Left forelimb (tissue), 1 donor: ENCODE measurements at regions not wholly inside any gene's neighbourhood (a gene's known extent, or its start where the extent isn't known, plus 50 kb on each side); places are given as distances from the start of the nearest gene placed in this dataset.

Experiments
- DNase-seq: peaks from one replicate; pipeline ENCODE4 v3.0.0-alpha.2; 2018; ENCODE audit warnings: low spot score

- no peak for DNase-seq
These were observed 181.4 kb downstream of the GRB14 start for GRCh38 chr2:164439885-164440284.

DNA sequence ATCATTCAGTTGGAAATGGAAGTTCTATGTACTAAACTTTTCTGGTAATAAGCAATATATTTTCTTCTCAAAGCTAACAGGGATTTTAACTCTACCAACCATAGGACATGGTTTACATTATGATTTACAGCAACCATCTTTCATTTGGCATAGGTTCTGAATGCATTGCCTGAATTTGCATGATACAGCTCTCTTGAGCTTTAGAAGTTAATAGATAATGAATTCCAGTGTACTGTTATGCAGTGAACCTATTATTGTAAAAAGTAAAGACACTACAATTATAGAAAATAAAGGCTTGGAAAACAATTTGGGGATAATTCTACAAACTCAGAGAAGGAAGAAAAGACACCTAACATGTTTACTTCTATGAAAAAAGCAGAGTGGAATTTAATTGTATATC is 182.0 kb downstream of the GRB14 start:
- no peak for DNase-seq

DNA sequence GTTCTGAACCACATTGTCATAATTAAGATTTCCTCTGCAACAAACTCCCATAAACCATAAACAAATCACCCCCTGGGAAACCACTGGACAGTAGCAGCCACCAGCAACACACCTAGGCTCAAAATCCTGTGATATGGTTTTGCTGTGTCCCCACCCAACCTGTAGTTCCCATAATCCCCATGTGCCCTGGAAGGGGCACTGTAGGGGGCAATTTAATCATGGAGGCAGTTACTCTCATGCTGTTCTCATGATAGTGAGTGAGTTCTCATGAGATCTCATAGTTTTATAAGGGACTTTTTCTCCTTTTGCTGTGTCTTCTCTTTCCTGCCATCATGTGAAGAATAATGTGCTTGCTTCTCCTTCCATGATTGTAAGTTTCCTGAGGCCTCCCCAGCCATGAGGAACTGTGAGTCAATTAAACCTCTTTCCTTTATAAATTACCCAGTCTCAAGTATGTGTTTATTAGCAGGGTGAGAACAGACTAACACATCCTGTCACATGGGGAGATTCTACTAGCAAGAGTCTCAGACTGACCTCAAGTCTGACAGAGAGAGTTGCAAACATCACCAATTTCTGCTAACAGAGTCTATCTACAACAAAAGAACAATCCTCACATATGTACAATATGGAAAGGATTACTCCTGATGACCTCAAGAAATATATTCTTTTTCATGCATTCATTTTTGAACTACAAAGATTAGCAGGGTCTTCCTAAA is 182.6 kb downstream of the GRB14 start:
- no peak for DNase-seq

GRCh38 chr2:164436131-164436530 is 185.2 kb downstream of the GRB14 start:
- no peak for DNase-seq

DNA sequence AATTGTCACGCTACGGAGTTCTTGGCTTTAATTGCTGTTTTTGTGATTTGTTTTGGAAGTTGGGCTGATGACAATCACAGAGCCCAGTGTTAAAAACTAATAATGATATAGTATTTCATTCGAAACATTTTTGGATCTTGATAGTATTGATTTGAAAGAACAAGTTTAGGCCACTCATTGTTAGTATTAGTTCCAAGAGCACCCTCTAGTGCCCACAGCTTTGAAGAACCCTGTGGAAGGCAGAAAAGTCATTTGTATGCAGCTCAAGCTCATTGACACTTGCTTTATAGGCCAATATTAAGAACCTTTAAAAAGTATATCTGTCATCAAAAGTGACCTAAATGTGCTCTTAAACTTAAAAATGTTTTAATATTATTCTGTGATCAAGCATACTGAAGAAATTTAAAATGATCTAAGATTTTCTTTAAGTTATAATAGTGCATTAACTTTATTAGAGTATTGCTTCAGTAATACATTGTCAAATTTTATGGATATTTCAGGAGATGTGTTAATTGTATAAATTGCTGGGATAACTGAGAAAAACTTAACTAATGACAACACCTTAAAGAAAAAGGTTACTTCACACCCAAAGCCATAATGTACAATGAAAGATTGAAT is 191.0 kb downstream of the GRB14 start:
- no peak for DNase-seq

DNA sequence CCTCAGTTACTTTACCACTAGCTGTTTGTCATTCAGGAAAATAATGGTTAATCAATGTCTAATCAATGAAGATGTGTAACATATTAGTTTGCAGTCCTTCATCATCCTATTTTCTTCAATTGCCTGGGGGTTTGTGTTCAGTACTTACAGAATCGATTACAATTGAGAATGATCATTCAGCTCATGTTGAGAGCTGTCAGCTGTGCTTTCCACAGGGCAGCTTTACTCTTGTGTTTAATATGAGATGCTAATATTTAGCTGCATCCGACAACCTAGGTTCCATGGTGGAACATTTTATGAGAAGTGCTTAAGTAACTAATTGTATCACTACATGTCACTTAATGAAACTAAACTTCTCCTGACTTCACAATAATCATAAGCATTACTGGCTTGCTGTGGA is 191.9 kb downstream of the GRB14 start:
- DNase-seq, result no peak

- no peak for DNase-seq
These were observed 194.2 kb downstream of the GRB14 start for GRCh38 chr2:164427111-164427510.

DNA sequence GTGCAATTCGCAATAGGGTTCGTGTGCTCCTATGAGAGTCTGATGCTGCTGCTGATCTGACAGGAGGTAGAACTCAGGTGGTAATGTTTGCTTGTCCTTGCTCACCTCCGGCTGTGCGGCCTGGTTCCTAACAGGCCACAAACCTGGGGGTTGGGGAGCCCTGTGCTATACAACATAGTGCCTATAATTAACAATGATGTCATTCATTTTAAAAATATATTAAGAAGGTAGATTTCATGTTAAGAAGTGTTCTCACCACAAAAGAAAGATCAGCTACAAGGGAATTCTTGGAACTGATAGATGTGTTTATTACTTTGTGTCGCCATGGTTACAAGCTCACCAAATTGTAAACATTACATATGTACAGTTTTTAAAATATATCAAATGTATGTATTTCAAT is 200.5 kb downstream of the GRB14 start:
- DNase-seq, result no peak

GRCh38 chr2:164412831-164413230 is 208.5 kb downstream of the GRB14 start:
- no peak for DNase-seq

DNA sequence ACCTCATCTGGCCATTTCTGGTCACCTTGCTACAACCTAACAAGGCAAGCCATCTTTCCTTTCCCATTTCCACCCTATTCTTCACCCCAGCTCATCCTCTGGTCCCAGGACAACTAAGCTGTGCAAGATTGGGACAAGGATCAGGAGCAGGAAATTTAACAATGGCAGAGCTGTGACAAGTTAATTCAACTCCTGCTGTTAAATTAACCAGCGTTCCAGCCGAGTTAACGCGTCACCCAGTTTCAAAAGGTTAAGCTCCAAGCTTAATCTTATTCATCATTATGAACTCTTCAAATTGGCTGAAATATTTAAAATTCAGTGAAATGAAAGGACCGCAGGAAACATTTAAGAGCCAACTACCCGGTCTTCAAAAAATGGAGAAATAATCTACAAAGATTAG is 231.9 kb downstream of the GRB14 start:
- DNase-seq, result no peak

- DNase-seq, result no peak
These were observed 232.8 kb downstream of the GRB14 start for GRCh38 chr2:164388511-164388910.

- no peak for DNase-seq
These were observed 235.1 kb downstream of the GRB14 start for GRCh38 chr2:164386231-164386630.

GRCh38 chr2:164384434-164384833 is 236.8 kb downstream of the GRB14 start:
- DNase-seq, result no peak

DNA sequence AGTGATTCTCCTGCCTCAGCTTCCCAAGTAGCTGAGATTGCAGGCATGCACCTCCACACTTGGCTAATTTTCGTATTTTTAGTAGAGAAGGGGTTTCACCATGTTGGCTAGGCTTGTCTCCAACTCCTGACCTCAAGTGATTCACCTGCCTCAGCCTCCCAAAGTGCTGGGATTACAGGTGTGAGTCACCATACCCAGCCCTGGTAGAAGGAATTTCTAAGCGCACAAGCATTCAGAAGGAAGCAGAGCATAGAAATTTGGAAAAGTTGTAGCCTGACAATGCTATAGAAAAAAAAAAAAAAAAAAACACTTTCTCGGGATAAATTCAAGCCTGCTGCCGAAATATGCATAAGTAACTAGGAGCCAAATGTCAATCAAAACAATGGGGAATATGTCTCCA is 249.4 kb downstream of the GRB14 start:
- no peak for DNase-seq

- no peak for DNase-seq
These were observed 251.9 kb downstream of the GRB14 start for GRCh38 chr2:164369366-164369765.

DNA sequence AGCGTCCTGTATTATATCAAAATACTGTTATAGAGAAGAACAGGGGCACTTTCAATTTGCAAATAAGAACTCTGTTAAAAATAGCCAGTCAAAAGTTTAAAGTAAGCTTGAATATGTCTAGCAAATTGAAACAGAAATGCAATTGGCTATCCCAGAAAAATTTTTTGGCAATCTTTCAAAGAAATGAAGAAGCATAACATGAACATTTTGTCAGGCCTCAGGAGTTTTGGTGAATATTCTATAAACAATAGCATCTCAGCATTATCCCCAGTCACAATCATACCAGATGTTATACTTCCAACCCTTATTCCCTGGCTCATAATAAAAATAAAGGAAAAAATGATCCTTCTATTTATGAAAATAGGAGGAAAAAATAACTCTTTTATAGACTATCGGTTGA is 252.4 kb downstream of the GRB14 start:
- DNase-seq, result no peak

GRCh38 chr2:164363646-164364045 is 257.6 kb downstream of the GRB14 start:
- DNase-seq, result no peak

DNA sequence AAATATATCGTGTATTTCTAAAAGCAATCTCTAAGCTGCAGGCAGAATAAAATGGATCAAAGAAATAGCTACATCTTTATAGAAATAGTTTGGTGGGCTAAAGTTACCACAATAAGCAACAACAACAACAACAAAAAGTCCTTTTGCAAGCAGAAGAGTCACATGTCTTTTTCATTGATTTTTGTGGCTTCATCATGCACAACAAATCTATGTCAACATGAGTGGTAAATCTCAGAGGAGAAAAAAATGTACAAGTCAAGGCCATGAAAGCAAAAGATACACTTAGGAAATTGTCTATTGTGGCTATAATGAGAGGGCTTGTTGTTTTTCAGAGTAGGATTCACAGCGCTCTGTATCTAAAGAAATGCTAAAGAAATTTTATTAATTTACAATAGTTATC is 269.7 kb downstream of the GRB14 start:
- no peak for DNase-seq

GRCh38 chr2:164335947-164336346 is 285.3 kb downstream of the GRB14 start:
- no peak for DNase-seq

- no peak for DNase-seq
These were observed 286.2 kb downstream of the GRB14 start for GRCh38 chr2:164335128-164335527.

DNA sequence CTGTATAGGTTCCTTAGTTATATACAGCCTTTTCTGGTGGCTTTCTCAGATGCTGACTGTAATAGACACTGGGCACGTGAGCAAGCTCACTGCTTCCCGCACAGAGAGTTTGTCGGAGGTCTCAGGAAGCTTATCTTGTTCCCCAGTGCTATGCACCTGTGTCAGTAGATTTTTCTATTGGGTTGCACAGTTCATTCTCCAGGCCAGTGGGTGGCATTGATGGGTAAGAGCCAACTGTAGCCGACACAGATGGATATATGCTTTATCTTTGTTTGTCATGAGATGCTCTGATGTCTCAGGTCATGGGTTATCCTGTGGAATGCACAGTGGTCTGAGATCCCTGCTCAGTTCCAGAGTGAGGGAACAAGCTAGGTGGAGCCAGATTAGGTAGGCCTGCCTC is 293.0 kb downstream of the GRB14 start:
- DNase-seq, result no peak

GRCh38 chr2:164323978-164324377 is 297.3 kb downstream of the GRB14 start:
- no peak for DNase-seq

GRCh38 chr2:164314148-164314547 is 307.1 kb downstream of the GRB14 start:
- no peak for DNase-seq

DNA sequence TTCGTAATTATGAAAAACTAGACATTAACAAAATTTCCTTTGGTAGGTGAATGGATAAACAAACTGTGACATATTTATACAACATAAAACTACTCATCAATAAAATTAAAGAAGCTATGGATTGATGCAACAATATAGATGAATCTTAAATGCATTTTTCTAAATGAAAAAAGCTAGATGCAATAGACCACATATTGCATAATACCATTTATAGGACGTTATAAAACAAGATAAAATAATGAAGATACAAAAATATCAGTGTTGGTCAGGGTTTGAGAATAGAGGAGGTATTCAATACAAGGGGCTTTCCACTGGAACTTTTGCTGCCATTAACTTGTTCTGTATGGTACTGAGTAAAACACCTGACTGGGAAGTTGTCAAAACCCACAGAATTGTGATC is 314.4 kb downstream of the GRB14 start:
- DNase-seq, result no peak
